IMR-90 (cell line): ENCODE measurements at regions not wholly inside any gene's neighbourhood (a gene's known extent, or its start where the extent isn't known, plus 50 kb on each side); places are given as distances from the start of the nearest gene placed in this dataset.

Experiments used
- ATAC-seq: fragments of 200-7000 bp; cut with Tn5 transposase; 2 replicates; pipeline ENCODE4 v1.9.1; 2020; ENCODE audit warnings: low read depth, mild to moderate bottlenecking, moderate library complexity
- BruUV-seq: library from RNA; stranded (reverse); fragments of 400-500 nt; replicated peaks from 2 replicates; lab custom pipeline; 2021; lab: Mats Ljungman, UMichigan
- CTCF ChIA-PET: fragments of 300-600 bp; formaldehyde crosslinking; extraction: SDS; loops from one replicate; lab custom pipeline; 2021; ENCODE audit warnings: antibody characterized with exemption; lab: Yijun Ruan, JAX
- POLR2A ChIA-PET: fragments of 300-600 bp; sonication (Branson Sonifier 250); formaldehyde crosslinking; loops from one replicate; lab custom pipeline; 2022; ENCODE audit warnings: antibody characterized with exemption; ENCODE audit not compliant: unreplicated experiment; lab: Charles Lee
- DNase-seq: peaks from one replicate; pipeline ENCODE4 v3.0.0; 2013
- H2AFZ ChIP-seq: replicated peaks from 2 replicates; pipeline ENCODE3; 2013; ENCODE audit warnings: low read length, mild to moderate bottlenecking; ENCODE audit not compliant: poor library complexity
- H2AK5ac ChIP-seq: 2 replicates; pipeline ENCODE4 v1.6.1; 2013; ENCODE audit warnings: low read depth, low read length, inconsistent platforms
- H2AK9ac ChIP-seq: replicated peaks from 2 replicates; pipeline ENCODE3; 2013; ENCODE audit warnings: mild to moderate bottlenecking, low read depth, low read length, moderate library complexity; ENCODE audit not compliant: poor library complexity
- H2BK120ac ChIP-seq: 2 replicates; pipeline ENCODE4 v1.6.1; 2013; ENCODE audit warnings: low read depth, low read length, inconsistent platforms
- H2BK15ac ChIP-seq: 3 replicates; pipeline ENCODE4 v1.6.1; 2013; ENCODE audit warnings: low read depth, low read length, inconsistent platforms
- H2BK20ac ChIP-seq: 2 replicates; pipeline ENCODE4 v1.6.1; 2013; ENCODE audit warnings: low read depth, mild to moderate bottlenecking, inconsistent platforms, low read length, moderate library complexity
- H2BK5ac ChIP-seq: 2 replicates; pipeline ENCODE4 v1.6.1; 2013; ENCODE audit warnings: mild to moderate bottlenecking, low read depth, low read length, inconsistent platforms; ENCODE audit not compliant: poor library complexity, severe bottlenecking
- H3K14ac ChIP-seq: replicated peaks from 2 replicates; pipeline ENCODE4 v1.6.1; 2013; ENCODE audit warnings: low read depth, low read length, inconsistent platforms
- H3K18ac ChIP-seq: 2 replicates; pipeline ENCODE4 v1.6.1; 2013; ENCODE audit warnings: low read depth, low read length, control low read depth
- H3K23ac ChIP-seq: 2 replicates; pipeline ENCODE4 v1.6.1; 2013; ENCODE audit warnings: low read depth, low read length, inconsistent platforms
- H3K27ac ChIP-seq: 2 replicates; pipeline ENCODE4 v1.5.1; 2013; ENCODE audit warnings: mild to moderate bottlenecking, control low read depth, low read length; ENCODE audit not compliant: insufficient read depth
- H3K27me3 ChIP-seq: 2 replicates; pipeline ENCODE4 v1.6.1; 2013; ENCODE audit warnings: low read length; ENCODE audit not compliant: control insufficient read depth, insufficient read depth
- H3K36me3 ChIP-seq: 2 replicates; pipeline ENCODE4 v1.6.1; 2013; ENCODE audit warnings: low read length, mixed read lengths; ENCODE audit not compliant: control insufficient read depth, insufficient read depth
- H3K4ac ChIP-seq: 2 replicates; pipeline ENCODE4 v1.6.1; 2013; ENCODE audit warnings: low read depth, low read length, inconsistent platforms
- H3K4me1 ChIP-seq: 2 replicates; pipeline ENCODE4 v1.6.1; 2013; ENCODE audit warnings: low read length, mixed read lengths; ENCODE audit not compliant: control insufficient read depth, insufficient read depth
- H3K4me2 ChIP-seq: 2 replicates; pipeline ENCODE4 v1.6.1; 2013; ENCODE audit warnings: low read depth, mild to moderate bottlenecking, control low read depth, low read length, moderate library complexity
- H3K4me3 ChIP-seq: 2 replicates; pipeline ENCODE4 v1.5.1; 2013; ENCODE audit warnings: low read depth, mild to moderate bottlenecking, control low read depth, low read length, moderate library complexity; ENCODE audit not compliant: insufficient read depth
- H3K56ac ChIP-seq: 2 replicates; pipeline ENCODE4 v1.6.1; 2013; ENCODE audit warnings: low read length, inconsistent platforms; ENCODE audit not compliant: insufficient read depth; ENCODE audit errors: extremely low read depth
- H3K79me1 ChIP-seq, 2 experiments: 2 replicates each; pipeline ENCODE4 v1.6.1; 2013; ENCODE audit warnings: low read length in 2 of 2, inconsistent platforms in 1 of 2, low read depth in 1 of 2
- H3K9ac ChIP-seq: 2 replicates; pipeline ENCODE4 v1.6.1; 2013; ENCODE audit warnings: low read depth, low read length, control low read depth
- H3K9me1 ChIP-seq: 2 replicates; pipeline ENCODE4 v1.6.1; 2013; ENCODE audit warnings: low read length, inconsistent platforms; ENCODE audit not compliant: insufficient read depth
- H3K9me3 ChIP-seq: 2 replicates; pipeline ENCODE4 v1.6.1; 2013; ENCODE audit warnings: low read length; ENCODE audit not compliant: control insufficient read depth, insufficient read depth
- H4K20me1 ChIP-seq: 2 replicates; pipeline ENCODE4 v1.6.1; 2013; ENCODE audit warnings: low read length, inconsistent platforms; ENCODE audit not compliant: insufficient read depth
- H4K5ac ChIP-seq: 2 replicates; pipeline ENCODE4 v1.6.1; 2013; ENCODE audit warnings: mild to moderate bottlenecking, low read depth, low read length, control low read depth
- H4K8ac ChIP-seq, 2 experiments: 2 replicates each; pipeline ENCODE4 v1.6.1; 2013; ENCODE audit warnings: low read depth in 2 of 2, low read length in 2 of 2, control low read depth in 1 of 2, inconsistent platforms in 1 of 2
- H4K91ac ChIP-seq: 2 replicates; pipeline ENCODE4 v1.6.1; 2013; ENCODE audit warnings: low read depth, low read length, inconsistent platforms; ENCODE audit not compliant: insufficient read depth
- BHLHE40 ChIP-seq: fragments of 150-350 bp; IDR thresholded peaks from 2 replicates; pipeline ENCODE4 v1.6.1; 2016; ENCODE audit warnings: mild to moderate bottlenecking, low read depth, low read length
- CEBPB ChIP-seq: IDR thresholded peaks from 2 replicates; pipeline ENCODE4 v1.6.1; 2012; ENCODE audit warnings: low read depth, low read length, improper control_type of control experiment
- CHD1 ChIP-seq: IDR thresholded peaks from 2 replicates; pipeline ENCODE4 v1.6.1; 2012; ENCODE audit warnings: low read depth, low read length, improper control_type of control experiment
- FOS ChIP-seq: fragments of 150-350 bp; IDR thresholded peaks from 2 replicates; pipeline ENCODE4 v1.6.1; 2016; ENCODE audit warnings: low read depth, low read length
- MAFK ChIP-seq: IDR thresholded peaks from 2 replicates; pipeline ENCODE4 v1.6.1; 2012; ENCODE audit warnings: low read depth, low read length, improper control_type of control experiment
- MAZ ChIP-seq: IDR thresholded peaks from 2 replicates; pipeline ENCODE4 v1.6.1; 2012; ENCODE audit warnings: low read depth, mild to moderate bottlenecking, low read length, improper control_type of control experiment, moderate library complexity, borderline replicate concordance
- MXI1 ChIP-seq: IDR thresholded peaks from 2 replicates; pipeline ENCODE4 v1.6.1; 2012; ENCODE audit warnings: low read depth, mild to moderate bottlenecking, low read length, moderate library complexity, borderline replicate concordance
- NFE2L2 ChIP-seq: fragments of 150-350 bp; IDR thresholded peaks from 2 replicates; pipeline ENCODE4 v1.6.1; 2016; ENCODE audit warnings: low read depth, mild to moderate bottlenecking, low read length
- POLR2A ChIP-seq: IDR thresholded peaks from 2 replicates; pipeline ENCODE4 v1.6.1; 2012; ENCODE audit warnings: mild to moderate bottlenecking, low read depth, low read length
- RAD21 ChIP-seq: IDR thresholded peaks from 2 replicates; pipeline ENCODE4 v1.6.1; 2012; ENCODE audit warnings: low read length, improper control_type of control experiment
- RCOR1 ChIP-seq: IDR thresholded peaks from 2 replicates; pipeline ENCODE4 v1.6.1; 2012; ENCODE audit warnings: mild to moderate bottlenecking, low read length, improper control_type of control experiment; ENCODE audit not compliant: insufficient replicate concordance
- RFX5 ChIP-seq: IDR thresholded peaks from 2 replicates; pipeline ENCODE4 v1.8.0; 2012; ENCODE audit warnings: low read depth, mild to moderate bottlenecking, low read length, moderate library complexity
- SMC3 ChIP-seq: fragments of 150-350 bp; IDR thresholded peaks from 2 replicates; pipeline ENCODE4 v1.6.1; 2016; ENCODE audit warnings: low read depth, mild to moderate bottlenecking, antibody characterized with exemption, low read length, moderate library complexity
- USF2 ChIP-seq: fragments of 150-350 bp; IDR thresholded peaks from 2 replicates; pipeline ENCODE4 v1.6.1; 2017; ENCODE audit warnings: mild to moderate bottlenecking, antibody characterized with exemption, low read length, low read depth
- WGBS, 2 experiments: methylation state at CpG; one replicate each; pipeline versions ENCODE4 v1.1.5 to v1.1.7; 2013; ENCODE audit warnings: missing lambda C conversion rate in 2 of 2; ENCODE audit not compliant: insufficient read length in 1 of 2; ENCODE audit errors: extremely low coverage in 2 of 2; 5-methylcytosine and 5-hydroxymethylcytosine counted together
- dilution Hi-C: fragments of 300-500 bp; cut with HindIII; formaldehyde crosslinking; loops from one replicate; pipeline ENCODE4 v1.14.3; 2018; ENCODE audit warnings: low sequenced_read_pairs; ENCODE audit not compliant: unreplicated experiment
- in situ Hi-C: fragments of 300-500 bp; cut with MboI; formaldehyde crosslinking; loops from 3 replicates; pipeline ENCODE4 v1.14.3; 2019; ENCODE audit warnings: low sequenced_read_pairs, inconsistent platforms, mixed read lengths
- intact Hi-C: fragments of 100-400 bp; cut with micrococcal nuclease; formaldehyde crosslinking; loops from 2 replicates; pipeline ENCODE4 v1.10.0; 2022
- TF ChIP-seq, protein P1 (sequence below): fragments of 150-350 bp; IDR thresholded peaks from 2 replicates; pipeline ENCODE4 v1.6.1; 2016; ENCODE audit warnings: low read depth, mild to moderate bottlenecking, low read length, moderate library complexity, borderline replicate concordance
- TF ChIP-seq, protein P2 (sequence below): conservative IDR thresholded peaks from 2 replicates; pipeline ENCODE4 v1.5.1; 2012; ENCODE audit warnings: mild to moderate bottlenecking, low read depth, low read length, improper control_type of control experiment

DNA sequence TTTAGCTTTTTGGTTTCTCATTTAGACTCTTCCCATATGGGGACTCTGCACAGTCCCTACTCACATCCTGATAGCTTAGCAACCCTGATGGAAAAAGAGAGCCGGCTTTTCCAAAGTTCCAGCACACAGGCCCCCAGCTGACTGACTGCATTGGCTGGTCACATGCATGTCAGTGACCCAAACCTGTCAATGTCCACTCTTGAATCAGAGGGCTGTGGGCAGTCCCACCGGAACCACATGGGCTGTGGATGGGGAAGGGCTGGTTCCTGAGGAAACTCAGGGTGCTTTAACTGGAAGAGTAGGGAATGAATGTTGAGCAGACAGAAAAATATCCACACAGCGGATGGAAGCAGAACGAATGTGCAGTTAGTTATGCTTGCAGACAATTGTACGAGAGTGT is 136.6 kb downstream of the NSG2 start:
- 67% methylated on average over 1 of the region's 5 CpGs; no CpG with 5 or more reads in 1 of the 2 experiments for WGBS, 2 experiments
- in situ Hi-C loops, result no loop called here
- no peak overlapping the region for H4K8ac ChIP-seq

More for the DNA sequence above, 136.6 kb downstream of the NSG2 start:
- Histone ChIP-seq H3K9me1 (no peaks in the 10 kb centered on the region), H3K36me3 (no peaks in the 10 kb centered on the region), H3K27me3 (no peaks in the 10 kb centered on the region), H2AK5ac (no peak overlapping the region), H2BK5ac (no peak overlapping the region), H3K4me2 (no peak overlapping the region), H4K20me1 (no peaks in the 10 kb centered on the region), H2BK120ac (no peak overlapping the region), H2AFZ (no peak overlapping the region), H3K79me1 (no peaks in the 10 kb centered on the region), H2BK15ac (no peak overlapping the region), H3K56ac (no peak overlapping the region), H3K18ac (no peak overlapping the region), H4K91ac (no peak overlapping the region), H2BK20ac (no peak overlapping the region), H4K5ac (no peak overlapping the region), H3K4me3 (no peak overlapping the region), H3K27ac (no peak overlapping the region), H3K9me3 (peaks cover 4% of the 10 kb centered on the region; the same call in 1 of the 2 replicates), H3K4me1 (no peaks in the 10 kb centered on the region), H3K4ac (no peak overlapping the region), H3K23ac (no peak overlapping the region), H2AK9ac (no peak overlapping the region), H3K9ac (no peak overlapping the region), H3K14ac (no peak overlapping the region)
- BruUV-seq, result no TSS peak
- intact Hi-C loops, result no loop called here
- DNase-seq (no peak), ATAC-seq (no peak)
- TF ChIP-seq CEBPB, result no peak
- no peak for TF ChIP-seq CHD1
- TF ChIP-seq, protein P1, sequence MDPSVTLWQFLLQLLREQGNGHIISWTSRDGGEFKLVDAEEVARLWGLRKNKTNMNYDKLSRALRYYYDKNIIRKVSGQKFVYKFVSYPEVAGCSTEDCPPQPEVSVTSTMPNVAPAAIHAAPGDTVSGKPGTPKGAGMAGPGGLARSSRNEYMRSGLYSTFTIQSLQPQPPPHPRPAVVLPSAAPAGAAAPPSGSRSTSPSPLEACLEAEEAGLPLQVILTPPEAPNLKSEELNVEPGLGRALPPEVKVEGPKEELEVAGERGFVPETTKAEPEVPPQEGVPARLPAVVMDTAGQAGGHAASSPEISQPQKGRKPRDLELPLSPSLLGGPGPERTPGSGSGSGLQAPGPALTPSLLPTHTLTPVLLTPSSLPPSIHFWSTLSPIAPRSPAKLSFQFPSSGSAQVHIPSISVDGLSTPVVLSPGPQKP, result no peak
- TF ChIP-seq BHLHE40, result no peak
- TF ChIP-seq, protein P2, sequence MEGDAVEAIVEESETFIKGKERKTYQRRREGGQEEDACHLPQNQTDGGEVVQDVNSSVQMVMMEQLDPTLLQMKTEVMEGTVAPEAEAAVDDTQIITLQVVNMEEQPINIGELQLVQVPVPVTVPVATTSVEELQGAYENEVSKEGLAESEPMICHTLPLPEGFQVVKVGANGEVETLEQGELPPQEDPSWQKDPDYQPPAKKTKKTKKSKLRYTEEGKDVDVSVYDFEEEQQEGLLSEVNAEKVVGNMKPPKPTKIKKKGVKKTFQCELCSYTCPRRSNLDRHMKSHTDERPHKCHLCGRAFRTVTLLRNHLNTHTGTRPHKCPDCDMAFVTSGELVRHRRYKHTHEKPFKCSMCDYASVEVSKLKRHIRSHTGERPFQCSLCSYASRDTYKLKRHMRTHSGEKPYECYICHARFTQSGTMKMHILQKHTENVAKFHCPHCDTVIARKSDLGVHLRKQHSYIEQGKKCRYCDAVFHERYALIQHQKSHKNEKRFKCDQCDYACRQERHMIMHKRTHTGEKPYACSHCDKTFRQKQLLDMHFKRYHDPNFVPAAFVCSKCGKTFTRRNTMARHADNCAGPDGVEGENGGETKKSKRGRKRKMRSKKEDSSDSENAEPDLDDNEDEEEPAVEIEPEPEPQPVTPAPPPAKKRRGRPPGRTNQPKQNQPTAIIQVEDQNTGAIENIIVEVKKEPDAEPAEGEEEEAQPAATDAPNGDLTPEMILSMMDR, result no peak
- no peak for TF ChIP-seq MAFK
- no peak for TF ChIP-seq SMC3
- no peak for TF ChIP-seq POLR2A
- no peak for TF ChIP-seq RFX5
- TF ChIP-seq RCOR1, result no peak
- TF ChIP-seq MXI1, result no peak
- no peak for TF ChIP-seq RAD21
- TF ChIP-seq NFE2L2, result no peak
- no peak for TF ChIP-seq USF2
- TF ChIP-seq FOS, result no peak
- TF ChIP-seq MAZ, result no peak
- dilution Hi-C loops, result no loop called here
- POLR2A ChIA-PET, result no interaction called here
- CTCF ChIA-PET, result no interaction called here
